ENCODE measurements at regions not wholly inside any gene's neighbourhood (a gene's known extent, or its start where the extent isn't known, plus 50 kb on each side); places are given as distances from the start of the nearest gene placed in this dataset.

- Histone ChIP-seq H2AFZ (no peak overlapping the region), H3K4me2 (no peak overlapping the region), H3K36me3 (ENCODE audit: low read depth) (no peaks in the 10 kb centered on the region), H3K4me1 (replicated peaks; ENCODE audit: insufficient read depth) (peaks cover 18% of the 10 kb centered on the region), H3K27me3 (ENCODE audit: insufficient read depth, low read depth) (no peaks in the 10 kb centered on the region), H3F3A (ENCODE audit: insufficient read depth, low read depth) (peaks cover 6% of the 10 kb centered on the region; the same call in 1 of the 2 replicates), H3K9me2 (ENCODE audit: insufficient read depth) (no peaks in the 10 kb centered on the region), H3K27ac (no peak overlapping the region), H3K79me2 (ENCODE audit: low read depth) (no peaks in the 10 kb centered on the region), H4K20me1 (ENCODE audit: insufficient read depth) (no peaks in the 10 kb centered on the region), H3K4me3 (no peak overlapping the region), H3K9me3 (ENCODE audit: insufficient read depth, low read depth) (no peaks in the 10 kb centered on the region)
- DNase-seq, result no peak
- no TSS peak for BruUV-seq (replicated peaks)
- TF ChIP-seq CTCF (conservative IDR thresholded peaks at IDR 0.05), result no peak
- TF ChIP-seq EZH2 (IDR thresholded peaks at IDR 0.05; ENCODE audit: low read depth), result no peak
- ChIA-PET CTCF (no interaction called here), POLR2A (ENCODE audit: unreplicated experiment) (no interaction called here)
- intact Hi-C loops (cut with micrococcal nuclease; ENCODE audit: unreplicated experiment), result no loop called here
Measured at GRCh38 chr17:71980171-71980570, 140.6 kb upstream of the SOX9 start.

- no peaks in the 10 kb centered on the region for H4K20me1 ChIP-seq (ENCODE audit: insufficient read depth)
- intact Hi-C loops (cut with micrococcal nuclease; ENCODE audit: unreplicated experiment), result no loop called here
- ChIA-PET POLR2A (ENCODE audit: unreplicated experiment) (no interaction called here), CTCF (no interaction called here)
- no peak overlapping the region for H3K4me2 ChIP-seq
- H3F3A ChIP-seq (ENCODE audit: insufficient read depth, low read depth), result no peaks in the 10 kb centered on the region
- TF ChIP-seq EZH2 (IDR thresholded peaks at IDR 0.05; ENCODE audit: low read depth) (no peak), CTCF (conservative IDR thresholded peaks at IDR 0.05) (no peak)
- BruUV-seq (replicated peaks), result no TSS peak
- no peak for DNase-seq
- peaks cover 30% of the 10 kb centered on the region for H3K4me1 ChIP-seq (replicated peaks; ENCODE audit: insufficient read depth)
- no peaks in the 10 kb centered on the region for H3K27me3 ChIP-seq (ENCODE audit: insufficient read depth, low read depth)
- no peaks in the 10 kb centered on the region for H3K9me2 ChIP-seq (ENCODE audit: insufficient read depth)
- no peak overlapping the region for H3K4me3 ChIP-seq
- H3K9me3 ChIP-seq (ENCODE audit: insufficient read depth, low read depth), result no peaks in the 10 kb centered on the region
- no peak overlapping the region for H3K27ac ChIP-seq
- H3K36me3 ChIP-seq (ENCODE audit: low read depth), result no peaks in the 10 kb centered on the region
- H3K79me2 ChIP-seq (ENCODE audit: low read depth), result no peaks in the 10 kb centered on the region
- H2AFZ ChIP-seq, result no peak overlapping the region
Measured at GRCh38 chr17:71983828-71984227, 137.0 kb upstream of the SOX9 start.

- ChIA-PET CTCF (no interaction called here), POLR2A (ENCODE audit: unreplicated experiment) (no interaction called here)
- no peak overlapping the region for H3K4me2 ChIP-seq
- intact Hi-C loops (cut with micrococcal nuclease; ENCODE audit: unreplicated experiment), result loop anchor here (5.0 kb wide), 1 partner anchor 1348 kb away; no protein-coding TSS in a partner anchor
- no peak overlapping the region for H3K4me3 ChIP-seq
- no peaks in the 10 kb centered on the region for H4K20me1 ChIP-seq (ENCODE audit: insufficient read depth)
- H3K27me3 ChIP-seq (ENCODE audit: insufficient read depth, low read depth), result no peaks in the 10 kb centered on the region
- no peaks in the 10 kb centered on the region for H3K79me2 ChIP-seq (ENCODE audit: low read depth)
- DNase-seq, result peak; percentile 41 to 42
- TF ChIP-seq CTCF (conservative IDR thresholded peaks at IDR 0.05), result no peak
- TF ChIP-seq EZH2 (IDR thresholded peaks at IDR 0.05; ENCODE audit: low read depth), result no peak
- no TSS peak for BruUV-seq (replicated peaks)
- H3K9me2 ChIP-seq (ENCODE audit: insufficient read depth), result no peaks in the 10 kb centered on the region
- no peak overlapping the region for H3K27ac ChIP-seq
- no peaks in the 10 kb centered on the region for H3K36me3 ChIP-seq (ENCODE audit: low read depth)
- no peaks in the 10 kb centered on the region for H3K9me3 ChIP-seq (ENCODE audit: insufficient read depth, low read depth)
- peaks cover 30% of the 10 kb centered on the region for H3K4me1 ChIP-seq (replicated peaks; ENCODE audit: insufficient read depth)
- no peaks in the 10 kb centered on the region for H3F3A ChIP-seq (ENCODE audit: insufficient read depth, low read depth)
- no peak overlapping the region for H2AFZ ChIP-seq
Measured at GRCh38 chr17:71985111-71986039, 135.4 kb upstream of the SOX9 start.

Measured in PC-9 (cell line).